ENCODE measurements at regions not wholly inside any gene's neighbourhood (a gene's known extent, or its start where the extent isn't known, plus 50 kb on each side); places are given as distances from the start of the nearest gene placed in this dataset.

- Histone ChIP-seq H3K36me3 (ENCODE audit: control insufficient read depth, insufficient read depth, low read length) (no peaks in the 10 kb centered on the region), H3K27ac (ENCODE audit: insufficient read depth, low read length) (no peak overlapping the region), H3K4me1 (ENCODE audit: control insufficient read depth, insufficient read depth, low read length) (no peaks in the 10 kb centered on the region), H4K20me1 (ENCODE audit: insufficient read depth, low read length) (no peaks in the 10 kb centered on the region), H4K91ac (ENCODE audit: insufficient read depth, low read depth, low read length) (no peak overlapping the region), H3K4ac (ENCODE audit: low read depth, low read length) (no peak overlapping the region), H4K8ac (ENCODE audit: low read depth in 2 of 2, low read length in 2 of 2) (no peak overlapping the region), H4K5ac (ENCODE audit: low read depth, low read length) (no peak overlapping the region), H3K4me3 (ENCODE audit: insufficient read depth, low read depth, low read length) (no peak overlapping the region), H2AK9ac (replicated peaks; ENCODE audit: low read depth, low read length, poor library complexity) (no peak overlapping the region), H3K14ac (replicated peaks; ENCODE audit: low read depth, low read length) (no peak overlapping the region), H2AFZ (replicated peaks; ENCODE audit: low read length, poor library complexity) (no peak overlapping the region), H2BK5ac (ENCODE audit: low read depth, low read length, poor library complexity, severe bottlenecking) (no peak overlapping the region), H3K56ac (ENCODE audit: extremely low read depth, insufficient read depth, low read length) (no peak overlapping the region), H2BK15ac (ENCODE audit: low read depth, low read length) (no peak overlapping the region), H3K4me2 (ENCODE audit: low read depth, low read length) (no peak overlapping the region), H3K79me1 (ENCODE audit: low read depth in 1 of 2, low read length in 2 of 2) (no peaks in the 10 kb centered on the region), H3K9me1 (ENCODE audit: insufficient read depth, low read length) (no peaks in the 10 kb centered on the region), H3K9me3 (ENCODE audit: control insufficient read depth, insufficient read depth, low read length) (peaks cover 1% of the 10 kb centered on the region; the same call in 1 of the 2 replicates), H2BK20ac (ENCODE audit: low read depth, low read length) (no peak overlapping the region), H3K23ac (ENCODE audit: low read depth, low read length) (no peak overlapping the region), H3K9ac (ENCODE audit: low read depth, low read length) (no peak overlapping the region), H2AK5ac (ENCODE audit: low read depth, low read length) (no peak overlapping the region), H3K27me3 (ENCODE audit: control insufficient read depth, insufficient read depth, low read length) (no peaks in the 10 kb centered on the region), H3K18ac (ENCODE audit: low read depth, low read length) (no peak overlapping the region), H2BK120ac (ENCODE audit: low read depth, low read length) (no peak overlapping the region)
- no peak for TF ChIP-seq MAZ (IDR thresholded peaks at IDR 0.05; ENCODE audit: borderline replicate concordance, low read depth, low read length)
- no peak for TF ChIP-seq SMC3 (IDR thresholded peaks at IDR 0.05; ENCODE audit: low read depth, low read length)
- TF ChIP-seq MAFK (IDR thresholded peaks at IDR 0.05; ENCODE audit: low read depth, low read length): no peak
- no peak for TF ChIP-seq CHD1 (IDR thresholded peaks at IDR 0.05; ENCODE audit: low read depth, low read length)
- dilution Hi-C loops (cut with HindIII; ENCODE audit: low sequenced_read_pairs, unreplicated experiment): no loop called here
- in situ Hi-C loops (cut with MboI; ENCODE audit: low sequenced_read_pairs): no loop called here
- intact Hi-C loops (cut with micrococcal nuclease): no loop called here
- no peak for ATAC-seq (ENCODE audit: low read depth)
- DNase-seq: no peak
- WGBS, 2 experiments (ENCODE audit: extremely low coverage in 2 of 2, insufficient read length in 1 of 2): no CpG with 5 or more reads among the region's 2 CpGs
- ChIA-PET POLR2A (ENCODE audit: unreplicated experiment) (no interaction called here), CTCF (no interaction called here)
- BruUV-seq (replicated peaks): no TSS peak
These were observed 964.7 kb upstream of the PTPRD start for GRCh38 chr9:11577522-11577921.

Data from IMR-90 (cell line).